Erythroblast (primary cell): ENCODE measurements at regions not wholly inside any gene's neighbourhood (a gene's known extent, or its start where the extent isn't known, plus 50 kb on each side); places are given as distances from the start of the nearest gene placed in this dataset.

Experiments used
- GATA1 ChIP-seq: IDR thresholded peaks from 2 replicates; pipeline ENCODE4 v1.6.1; 2011; ENCODE audit warnings: low read depth, mild to moderate bottlenecking, control low read depth, low read length, moderate library complexity
- POLR2A ChIP-seq: IDR thresholded peaks from 2 replicates; pipeline ENCODE4 v1.6.1; 2011; ENCODE audit warnings: mild to moderate bottlenecking, low read length

DNA sequence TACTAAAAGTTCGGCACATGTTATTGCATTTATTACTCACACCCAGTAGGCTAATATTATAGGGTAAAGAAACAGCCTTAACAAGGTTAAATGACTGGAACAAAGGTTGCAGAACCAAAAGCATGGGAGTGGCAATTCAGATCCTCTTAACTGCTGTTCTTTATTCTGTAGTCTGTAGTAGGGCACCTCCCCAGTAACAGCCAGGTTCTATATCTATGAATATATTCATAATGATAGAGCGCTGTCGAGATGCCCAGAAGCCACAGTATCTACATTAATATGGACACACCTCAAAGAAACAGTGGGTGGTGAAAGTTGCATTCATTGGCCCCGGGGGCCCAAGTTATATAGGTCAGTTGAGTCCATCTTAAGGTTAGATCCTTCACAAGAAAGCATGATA, 340.9 kb upstream of the THRB start:
- TF ChIP-seq POLR2A (no peak), GATA1 (no peak)
